Smooth muscle cell (in vitro differentiated cells): ENCODE measurements at regions not wholly inside any gene's neighbourhood (a gene's known extent, or its start where the extent isn't known, plus 50 kb on each side); places are given as distances from the start of the nearest gene placed in this dataset.
A peak's percentile ranks its signal among the peaks of the same experiment; 100 is the strongest.

Experiments used
- DNase-seq: peaks from one replicate; lab custom pipeline; 2025; ENCODE audit not compliant: unreplicated experiment; lab: John Stamatoyannopoulos, UW
- H2AFZ ChIP-seq: fragments of 200-600 bp; sonication (generic); 2 replicates; pipeline ENCODE4 v1.6.0; 2016; ENCODE audit warnings: antibody characterized with exemption, low read depth, mild to moderate bottlenecking
- H3F3A ChIP-seq: fragments of 200-600 bp; sonication (generic); 2 replicates; pipeline ENCODE4 v1.6.0; 2017; ENCODE audit warnings: antibody characterized with exemption, low read depth
- H3K27ac ChIP-seq: fragments of 200-600 bp; sonication (generic); 2 replicates; pipeline ENCODE4 v1.5.1; 2016; ENCODE audit warnings: low read depth, mild to moderate bottlenecking
- H3K27me3 ChIP-seq: fragments of 200-600 bp; sonication (generic); 2 replicates; pipeline ENCODE4 v1.6.1; 2016; ENCODE audit warnings: low read depth, mild to moderate bottlenecking
- H3K36me3 ChIP-seq: fragments of 200-600 bp; sonication (generic); 2 replicates; pipeline ENCODE4 v1.5.1; 2016; ENCODE audit warnings: low read depth
- H3K4me1 ChIP-seq: fragments of 200-600 bp; sonication (generic); 2 replicates; pipeline ENCODE4 v1.5.1; 2016; ENCODE audit warnings: low read depth
- H3K4me2 ChIP-seq: fragments of 200-600 bp; sonication (generic); 2 replicates; pipeline ENCODE4 v1.6.0; 2016; ENCODE audit warnings: mild to moderate bottlenecking
- H3K4me3 ChIP-seq: fragments of 200-600 bp; sonication (generic); 2 replicates; pipeline ENCODE4 v1.5.1; 2016; ENCODE audit warnings: mild to moderate bottlenecking
- H3K79me2 ChIP-seq: fragments of 200-600 bp; sonication (generic); 2 replicates; pipeline ENCODE4 v1.6.0; 2016; ENCODE audit warnings: low read depth, mild to moderate bottlenecking
- H3K9ac ChIP-seq: fragments of 200-600 bp; sonication (generic); 2 replicates; pipeline ENCODE4 v1.6.0; 2016; ENCODE audit warnings: low read depth
- H3K9me3 ChIP-seq: fragments of 200-600 bp; sonication (generic); replicated peaks from 2 replicates; pipeline ENCODE4 v1.5.1; 2016; ENCODE audit warnings: low read depth
- H4K20me1 ChIP-seq: fragments of 200-600 bp; sonication (generic); 2 replicates; pipeline ENCODE4 v1.6.0; 2016; ENCODE audit warnings: low read depth
- WGBS: methylation state at CpG from one replicate; pipeline ENCODE4 v1.1.7; 2016; ENCODE audit warnings: low lambda C conversion rate; 5-methylcytosine and 5-hydroxymethylcytosine counted together
- TF ChIP-seq, protein P1 (sequence below): fragments of 200-600 bp; sonication (generic); IDR thresholded peaks from 2 replicates; pipeline ENCODE4 v1.5.1; 2017; ENCODE audit warnings: borderline replicate concordance, mild to moderate bottlenecking, antibody characterized with exemption; ENCODE audit not compliant: insufficient read depth, poor library complexity, severe bottlenecking

GRCh38 chr15:92819278-92820235 is 80.6 kb upstream of the CHD2 start:
- H3K27me3 ChIP-seq: no peaks in the 10 kb centered on the region
- 16% methylated on average over 16 of the region's 16 CpGs for WGBS

GRCh38 chr15:92820236-92821021 is 79.7 kb upstream of the CHD2 start:
- Histone ChIP-seq H3K4me3 (peak overlapping the region; percentile 55), H3K36me3 (no peaks in the 10 kb centered on the region), H3K27me3 (no peaks in the 10 kb centered on the region), H3K4me2 (peak overlapping the region; percentile 91), H4K20me1 (no peaks in the 10 kb centered on the region), H3K9ac (peak overlapping the region; percentile 91), H3K4me1 (peaks cover 67% of the 10 kb centered on the region), H2AFZ (peak overlapping the region; percentile 97), H3F3A (peaks cover 19% of the 10 kb centered on the region), H3K9me3 (no peaks in the 10 kb centered on the region), H3K79me2 (peaks cover 7% of the 10 kb centered on the region), H3K27ac (peak overlapping the region; percentile 95)
- TF ChIP-seq, protein P1, sequence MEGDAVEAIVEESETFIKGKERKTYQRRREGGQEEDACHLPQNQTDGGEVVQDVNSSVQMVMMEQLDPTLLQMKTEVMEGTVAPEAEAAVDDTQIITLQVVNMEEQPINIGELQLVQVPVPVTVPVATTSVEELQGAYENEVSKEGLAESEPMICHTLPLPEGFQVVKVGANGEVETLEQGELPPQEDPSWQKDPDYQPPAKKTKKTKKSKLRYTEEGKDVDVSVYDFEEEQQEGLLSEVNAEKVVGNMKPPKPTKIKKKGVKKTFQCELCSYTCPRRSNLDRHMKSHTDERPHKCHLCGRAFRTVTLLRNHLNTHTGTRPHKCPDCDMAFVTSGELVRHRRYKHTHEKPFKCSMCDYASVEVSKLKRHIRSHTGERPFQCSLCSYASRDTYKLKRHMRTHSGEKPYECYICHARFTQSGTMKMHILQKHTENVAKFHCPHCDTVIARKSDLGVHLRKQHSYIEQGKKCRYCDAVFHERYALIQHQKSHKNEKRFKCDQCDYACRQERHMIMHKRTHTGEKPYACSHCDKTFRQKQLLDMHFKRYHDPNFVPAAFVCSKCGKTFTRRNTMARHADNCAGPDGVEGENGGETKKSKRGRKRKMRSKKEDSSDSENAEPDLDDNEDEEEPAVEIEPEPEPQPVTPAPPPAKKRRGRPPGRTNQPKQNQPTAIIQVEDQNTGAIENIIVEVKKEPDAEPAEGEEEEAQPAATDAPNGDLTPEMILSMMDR: no peak
- 7% methylated on average over 36 of the region's 36 CpGs for WGBS
- peak; percentile 62 for DNase-seq

More at GRCh38 chr15:92819278-92820235, 80.6 kb upstream of the CHD2 start:
- peaks cover 19% of the 10 kb centered on the region for H3F3A ChIP-seq
- peaks cover 63% of the 10 kb centered on the region for H3K4me1 ChIP-seq
- H3K9ac ChIP-seq: peak overlapping the region; percentile 91
- no peak for DNase-seq
- H3K4me2 ChIP-seq: peak overlapping the region; percentile 91
- no peaks in the 10 kb centered on the region for H3K36me3 ChIP-seq
- H3K4me3 ChIP-seq: peak overlapping the region; percentile 55
- peak overlapping the region; percentile 95 for H3K27ac ChIP-seq
- TF ChIP-seq, protein P1: no peak
- H3K79me2 ChIP-seq: peaks cover 7% of the 10 kb centered on the region
- H4K20me1 ChIP-seq: no peaks in the 10 kb centered on the region
- no peaks in the 10 kb centered on the region for H3K9me3 ChIP-seq
- peak overlapping the region; percentile 97 for H2AFZ ChIP-seq

DNA sequence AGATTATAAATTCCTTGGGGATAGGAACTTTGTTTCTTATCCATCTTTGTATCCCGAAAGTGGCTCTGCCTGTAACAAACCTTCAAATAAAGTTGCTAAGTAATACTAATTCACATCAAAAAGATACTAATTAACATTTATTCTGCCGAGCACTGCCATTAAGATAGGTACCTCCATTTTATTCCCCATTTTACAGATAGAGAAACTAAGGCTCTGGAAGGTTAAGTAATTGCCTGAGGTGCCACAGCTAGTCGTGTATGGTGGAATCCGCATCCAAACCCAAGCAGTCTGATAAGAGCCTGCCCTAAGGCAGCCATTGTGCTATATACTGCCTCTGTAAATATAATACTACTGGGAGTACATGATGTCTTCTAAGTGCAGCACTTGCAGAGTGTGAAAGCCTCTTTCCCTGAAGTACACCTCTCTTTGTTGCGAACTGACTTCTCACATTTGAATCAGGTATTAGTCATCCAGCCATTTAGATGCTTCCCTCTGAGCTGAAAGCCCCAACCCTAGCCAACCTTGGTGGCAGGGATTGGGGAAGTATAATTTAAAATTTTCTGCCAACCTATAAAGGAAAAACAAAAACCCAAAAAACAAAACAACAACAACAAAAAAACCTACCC is 78.5 kb upstream of the CHD2 start:
- no peak overlapping the region for H3K4me3 ChIP-seq
- peaks cover 19% of the 10 kb centered on the region for H3F3A ChIP-seq
- TF ChIP-seq, protein P1: no peak
- H3K9ac ChIP-seq: peak overlapping the region; percentile 84
- no peaks in the 10 kb centered on the region for H3K9me3 ChIP-seq
- no peaks in the 10 kb centered on the region for H3K27me3 ChIP-seq
- H2AFZ ChIP-seq: peak overlapping the region; percentile 34
- no peaks in the 10 kb centered on the region for H3K36me3 ChIP-seq
- peak overlapping the region; percentile 91 for H3K4me2 ChIP-seq
- peaks cover 67% of the 10 kb centered on the region for H3K4me1 ChIP-seq
- H3K27ac ChIP-seq: peak overlapping the region; percentile 95
- no peaks in the 10 kb centered on the region for H4K20me1 ChIP-seq
- no peak for DNase-seq
- WGBS: 51% methylated on average over 5 of the region's 5 CpGs
- peaks cover 7% of the 10 kb centered on the region for H3K79me2 ChIP-seq
